ENCODE measurements at regions not wholly inside any gene's neighbourhood (a gene's known extent, or its start where the extent isn't known, plus 50 kb on each side); places are given as distances from the start of the nearest gene placed in this dataset.

DNA sequence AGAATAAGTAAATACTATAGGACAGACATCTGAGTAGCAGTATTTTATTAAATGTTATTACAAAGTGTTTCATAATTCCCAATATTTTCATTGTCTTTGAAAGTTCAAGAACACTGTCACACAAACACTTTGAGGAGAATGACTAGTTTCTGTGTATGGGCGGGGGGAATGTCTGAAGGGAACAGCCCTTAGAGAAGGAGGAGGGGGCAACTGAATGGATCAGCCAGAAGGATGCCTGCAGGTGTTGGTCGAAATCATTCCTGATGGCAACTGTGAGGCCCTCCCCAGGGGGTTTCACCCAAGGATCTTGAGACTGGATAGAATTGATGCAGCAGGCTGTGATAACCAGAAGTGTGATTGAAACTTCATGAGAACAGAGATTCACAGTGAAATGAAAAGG lies 223.2 kb upstream of the C1orf87 start:
- H3K27me3 ChIP-seq (ENCODE audit: control insufficient read depth, extremely low read depth, insufficient read depth, low read length), result no peaks in the 10 kb centered on the region
- H3K9me3 ChIP-seq (ENCODE audit: control insufficient read depth, low read depth, low read length), result no peaks in the 10 kb centered on the region
- H3K4me3 ChIP-seq (ENCODE audit: control insufficient read depth in 2 of 3, extremely low read depth in 1 of 3, insufficient read depth in 2 of 3, low read depth in 1 of 3, low read length in 3 of 3), result no peak overlapping the region
- H4K20me1 ChIP-seq (ENCODE audit: control insufficient read depth, extremely low read depth, insufficient read depth, low read length), result no peaks in the 10 kb centered on the region
- H3K79me2 ChIP-seq (ENCODE audit: control insufficient read depth, insufficient read depth, low read length), result no peaks in the 10 kb centered on the region
- FAIRE-seq (no peak), DNase-seq (ENCODE audit: low read depth, low spot score) (no peak)
- dilution Hi-C loops (cut with MboI; ENCODE audit: extremely low pct_ligation_motif_present, low sequenced_read_pairs), result no loop called here
- no peak overlapping the region for H3K9ac ChIP-seq (ENCODE audit: control insufficient read depth, extremely low read depth, insufficient read depth, low read length)
- H3K27ac ChIP-seq (ENCODE audit: control insufficient read depth, insufficient read depth, low read length), result no peak overlapping the region
- TF ChIP-seq EZH2 (IDR thresholded peaks at IDR 0.05; ENCODE audit: low read length), result no peak
- H3K9me1 ChIP-seq (ENCODE audit: control insufficient read depth, extremely low read depth, insufficient read depth, low read length), result no peaks in the 10 kb centered on the region
- no peaks in the 10 kb centered on the region for H3K36me3 ChIP-seq (ENCODE audit: control insufficient read depth in 2 of 2, extremely low read depth in 1 of 2, insufficient read depth in 2 of 2, low read length in 2 of 2)
- no peak overlapping the region for H3K4me2 ChIP-seq (ENCODE audit: control insufficient read depth, extremely low read depth, insufficient read depth, low read depth, low read length)
- peaks cover 8% of the 10 kb centered on the region for H3K4me1 ChIP-seq (ENCODE audit: control insufficient read depth, extremely low read depth, insufficient read depth, low read length)
- H2AFZ ChIP-seq (ENCODE audit: control insufficient read depth, low read length), result no peak overlapping the region

DNA sequence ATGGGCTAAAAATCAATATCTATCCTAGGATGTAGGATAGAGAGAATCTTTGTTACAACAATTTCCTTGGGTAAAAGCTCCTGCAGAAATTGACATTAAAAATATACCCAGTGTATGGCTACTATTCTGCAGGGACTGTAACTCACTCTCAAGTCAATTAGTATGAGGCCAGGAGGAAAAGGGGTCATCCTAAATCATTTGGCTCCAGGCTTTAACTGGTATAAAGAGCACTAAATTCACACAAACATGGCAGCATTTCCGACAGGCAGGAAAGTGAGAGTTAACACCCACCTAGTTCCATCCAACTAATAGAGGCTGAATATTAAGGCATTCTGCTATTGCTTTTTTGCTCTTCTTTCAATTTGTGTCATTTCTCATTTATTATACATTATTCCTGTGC lies 218.6 kb upstream of the C1orf87 start:
- Histone ChIP-seq H2AFZ (ENCODE audit: control insufficient read depth, low read length) (no peak overlapping the region), H3K27ac (ENCODE audit: control insufficient read depth, insufficient read depth, low read length) (no peak overlapping the region), H3K4me3 (ENCODE audit: control insufficient read depth in 2 of 3, extremely low read depth in 1 of 3, insufficient read depth in 2 of 3, low read depth in 1 of 3, low read length in 3 of 3) (no peak overlapping the region), H3K9me3 (ENCODE audit: control insufficient read depth, low read depth, low read length) (no peaks in the 10 kb centered on the region), H3K4me2 (ENCODE audit: control insufficient read depth, extremely low read depth, insufficient read depth, low read depth, low read length) (no peak overlapping the region), H3K9me1 (ENCODE audit: control insufficient read depth, extremely low read depth, insufficient read depth, low read length) (no peaks in the 10 kb centered on the region), H3K27me3 (ENCODE audit: control insufficient read depth, extremely low read depth, insufficient read depth, low read length) (no peaks in the 10 kb centered on the region), H3K36me3 (ENCODE audit: control insufficient read depth in 2 of 2, extremely low read depth in 1 of 2, insufficient read depth in 2 of 2, low read length in 2 of 2) (no peaks in the 10 kb centered on the region), H4K20me1 (ENCODE audit: control insufficient read depth, extremely low read depth, insufficient read depth, low read length) (no peaks in the 10 kb centered on the region), H3K4me1 (ENCODE audit: control insufficient read depth, extremely low read depth, insufficient read depth, low read length) (no peaks in the 10 kb centered on the region), H3K9ac (ENCODE audit: control insufficient read depth, extremely low read depth, insufficient read depth, low read length) (no peak overlapping the region), H3K79me2 (ENCODE audit: control insufficient read depth, insufficient read depth, low read length) (no peaks in the 10 kb centered on the region)
- FAIRE-seq (no peak), DNase-seq (ENCODE audit: low read depth, low spot score) (no peak)
- dilution Hi-C loops (cut with MboI; ENCODE audit: extremely low pct_ligation_motif_present, low sequenced_read_pairs), result no loop called here
- TF ChIP-seq, protein P1, sequence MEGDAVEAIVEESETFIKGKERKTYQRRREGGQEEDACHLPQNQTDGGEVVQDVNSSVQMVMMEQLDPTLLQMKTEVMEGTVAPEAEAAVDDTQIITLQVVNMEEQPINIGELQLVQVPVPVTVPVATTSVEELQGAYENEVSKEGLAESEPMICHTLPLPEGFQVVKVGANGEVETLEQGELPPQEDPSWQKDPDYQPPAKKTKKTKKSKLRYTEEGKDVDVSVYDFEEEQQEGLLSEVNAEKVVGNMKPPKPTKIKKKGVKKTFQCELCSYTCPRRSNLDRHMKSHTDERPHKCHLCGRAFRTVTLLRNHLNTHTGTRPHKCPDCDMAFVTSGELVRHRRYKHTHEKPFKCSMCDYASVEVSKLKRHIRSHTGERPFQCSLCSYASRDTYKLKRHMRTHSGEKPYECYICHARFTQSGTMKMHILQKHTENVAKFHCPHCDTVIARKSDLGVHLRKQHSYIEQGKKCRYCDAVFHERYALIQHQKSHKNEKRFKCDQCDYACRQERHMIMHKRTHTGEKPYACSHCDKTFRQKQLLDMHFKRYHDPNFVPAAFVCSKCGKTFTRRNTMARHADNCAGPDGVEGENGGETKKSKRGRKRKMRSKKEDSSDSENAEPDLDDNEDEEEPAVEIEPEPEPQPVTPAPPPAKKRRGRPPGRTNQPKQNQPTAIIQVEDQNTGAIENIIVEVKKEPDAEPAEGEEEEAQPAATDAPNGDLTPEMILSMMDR (optimal IDR thresholded peaks at IDR 0.05 in 1 of 3, IDR thresholded peaks at IDR 0.05 in 1 of 3, conservative IDR thresholded peaks at IDR 0.05 in 1 of 3; ENCODE audit: extremely low read depth in 1 of 3, insufficient read depth in 2 of 3, low read length in 3 of 3), result no peak
- no peak for TF ChIP-seq EZH2 (IDR thresholded peaks at IDR 0.05; ENCODE audit: low read length)

DNA sequence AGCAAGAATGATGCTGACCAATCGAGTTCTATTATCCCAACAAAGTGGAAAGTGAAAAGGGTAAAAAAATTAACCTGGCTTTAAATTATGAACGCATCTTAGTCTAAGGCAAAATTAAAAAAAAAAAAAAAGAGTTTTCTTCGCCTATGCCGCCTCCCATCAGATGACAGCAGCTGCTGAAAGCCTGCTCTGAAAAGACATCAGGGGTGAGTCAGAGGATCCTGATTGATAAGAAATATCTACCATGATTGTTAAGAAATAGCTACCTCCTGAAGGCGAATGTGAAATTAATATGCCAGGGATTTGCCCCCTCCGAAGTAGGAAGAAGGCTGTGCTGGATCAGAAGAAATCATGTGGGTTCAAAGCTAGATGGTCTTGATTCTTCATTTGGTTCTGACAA lies 216.8 kb upstream of the C1orf87 start:
- TF ChIP-seq, protein P1 (optimal IDR thresholded peaks at IDR 0.05 in 1 of 3, IDR thresholded peaks at IDR 0.05 in 1 of 3, conservative IDR thresholded peaks at IDR 0.05 in 1 of 3; ENCODE audit: extremely low read depth in 1 of 3, insufficient read depth in 2 of 3, low read length in 3 of 3), result no peak
- no peak for TF ChIP-seq EZH2 (IDR thresholded peaks at IDR 0.05; ENCODE audit: low read length)
- Histone ChIP-seq H4K20me1 (ENCODE audit: control insufficient read depth, extremely low read depth, insufficient read depth, low read length) (no peaks in the 10 kb centered on the region), H3K79me2 (ENCODE audit: control insufficient read depth, insufficient read depth, low read length) (no peaks in the 10 kb centered on the region), H3K4me3 (ENCODE audit: control insufficient read depth in 2 of 3, extremely low read depth in 1 of 3, insufficient read depth in 2 of 3, low read depth in 1 of 3, low read length in 3 of 3) (no peak overlapping the region), H3K4me1 (ENCODE audit: control insufficient read depth, extremely low read depth, insufficient read depth, low read length) (no peaks in the 10 kb centered on the region), H3K27me3 (ENCODE audit: control insufficient read depth, extremely low read depth, insufficient read depth, low read length) (no peaks in the 10 kb centered on the region), H3K27ac (ENCODE audit: control insufficient read depth, insufficient read depth, low read length) (no peak overlapping the region), H3K9ac (ENCODE audit: control insufficient read depth, extremely low read depth, insufficient read depth, low read length) (no peak overlapping the region), H3K9me3 (ENCODE audit: control insufficient read depth, low read depth, low read length) (no peaks in the 10 kb centered on the region), H3K9me1 (ENCODE audit: control insufficient read depth, extremely low read depth, insufficient read depth, low read length) (no peaks in the 10 kb centered on the region), H3K36me3 (ENCODE audit: control insufficient read depth in 2 of 2, extremely low read depth in 1 of 2, insufficient read depth in 2 of 2, low read length in 2 of 2) (no peaks in the 10 kb centered on the region), H2AFZ (ENCODE audit: control insufficient read depth, low read length) (no peak overlapping the region), H3K4me2 (ENCODE audit: control insufficient read depth, extremely low read depth, insufficient read depth, low read depth, low read length) (no peak overlapping the region)
- no peak for DNase-seq (ENCODE audit: low read depth, low spot score)
- dilution Hi-C loops (cut with MboI; ENCODE audit: extremely low pct_ligation_motif_present, low sequenced_read_pairs), result no loop called here
- no peak for FAIRE-seq

Data from keratinocyte (primary cell).